HG03575 (cell line): ENCODE measurements at regions not wholly inside any gene's neighbourhood (a gene's known extent, or its start where the extent isn't known, plus 50 kb on each side); places are given as distances from the start of the nearest gene placed in this dataset.
"Not testable (repeated sequence)": the region's sequence is repeated elsewhere in the genome, so short reads cannot be mapped to it uniquely, and the experiment has no call there.

Experiments used
- ATAC-seq: cut with Tn5 transposase; IDR thresholded peaks from one replicate; pipeline ENCODE4 v1.9.1; 2021; ENCODE audit not compliant: unreplicated experiment, insufficient number of reproducible peaks, low FRiP score; ENCODE audit errors: extremely low read depth

DNA sequence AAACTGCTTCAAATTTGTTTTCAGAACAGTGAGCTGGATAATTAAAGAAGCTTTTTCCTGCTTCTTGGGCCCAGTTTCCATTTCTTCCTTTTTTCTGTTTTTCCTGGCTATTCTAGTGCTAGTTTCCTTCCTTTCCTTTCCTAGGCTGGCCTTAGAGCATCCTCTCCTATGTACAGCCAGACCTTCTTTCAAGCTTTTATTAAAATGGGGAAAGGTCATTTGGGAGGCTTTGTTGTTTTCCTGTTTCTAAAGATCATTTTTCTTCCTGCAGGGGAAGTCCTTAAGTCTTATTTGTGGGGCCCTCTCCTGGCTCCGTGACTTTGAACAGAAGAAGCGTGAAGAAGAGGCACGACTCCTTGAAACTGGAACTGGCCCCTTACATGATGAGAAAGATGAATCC is 85.2 kb upstream of the PZP start:
- not testable (repeated sequence) for ATAC-seq

DNA sequence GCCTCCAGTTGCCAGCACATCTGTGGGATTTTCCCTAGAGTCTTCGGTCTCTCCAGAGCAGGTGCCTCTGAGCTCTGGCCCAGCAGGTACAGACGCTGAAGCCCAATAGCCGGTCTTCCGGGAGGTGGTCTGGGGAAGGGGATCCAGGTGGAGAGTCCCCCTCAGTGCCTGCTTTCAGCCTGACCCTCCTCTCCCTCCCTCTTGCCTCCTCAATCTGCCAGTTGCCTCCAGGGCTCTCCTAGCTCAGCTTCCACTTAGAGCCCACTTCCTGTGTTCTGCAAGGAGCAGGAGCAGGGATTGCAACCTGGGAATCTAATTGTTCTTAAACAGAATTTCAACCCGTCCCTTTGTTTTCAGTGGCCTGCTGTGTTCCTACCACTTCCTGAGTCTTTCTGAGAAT is 81.8 kb upstream of the PZP start:
- not testable (repeated sequence) for ATAC-seq

DNA sequence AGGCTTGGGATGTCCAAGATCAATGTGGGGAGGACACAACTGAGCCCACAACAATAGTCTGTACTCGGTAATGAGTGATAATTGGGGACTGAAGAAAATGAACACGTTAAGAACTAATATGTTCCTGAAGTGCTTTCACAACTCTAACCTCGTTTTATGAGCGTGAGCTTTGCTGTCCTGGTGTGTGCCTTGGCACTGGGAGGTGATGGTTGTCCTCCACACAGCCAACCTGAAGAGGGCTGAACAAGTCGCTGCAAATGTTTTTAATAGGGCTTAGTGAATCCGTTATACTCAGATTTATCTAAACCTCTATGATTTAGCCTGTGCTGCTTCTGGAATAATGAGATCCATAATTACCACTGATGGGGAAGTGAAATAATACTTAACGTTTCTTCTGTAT is 76.5 kb upstream of the PZP start:
- ATAC-seq, result not testable (repeated sequence)

DNA sequence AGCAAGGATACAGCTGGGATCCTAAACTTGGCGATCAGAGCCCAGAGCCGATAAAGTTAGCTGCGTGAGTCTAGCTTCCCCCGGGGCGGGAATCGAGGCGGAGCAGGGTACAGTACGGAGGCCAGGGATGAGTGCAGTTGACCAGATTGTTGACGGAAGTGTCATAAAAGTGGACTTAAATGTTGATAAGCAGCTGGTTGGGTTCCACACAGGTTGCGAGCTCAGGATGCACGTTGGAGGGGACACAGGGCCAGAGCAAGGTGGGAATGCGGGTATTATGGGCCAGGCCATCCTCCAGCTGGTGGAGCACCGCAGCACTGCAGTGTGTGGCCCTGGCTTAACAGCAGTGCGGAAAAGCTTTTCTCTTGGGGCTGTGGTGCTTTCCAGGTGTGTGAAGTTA is 76.0 kb upstream of the PZP start:
- ATAC-seq, result not testable (repeated sequence)

DNA sequence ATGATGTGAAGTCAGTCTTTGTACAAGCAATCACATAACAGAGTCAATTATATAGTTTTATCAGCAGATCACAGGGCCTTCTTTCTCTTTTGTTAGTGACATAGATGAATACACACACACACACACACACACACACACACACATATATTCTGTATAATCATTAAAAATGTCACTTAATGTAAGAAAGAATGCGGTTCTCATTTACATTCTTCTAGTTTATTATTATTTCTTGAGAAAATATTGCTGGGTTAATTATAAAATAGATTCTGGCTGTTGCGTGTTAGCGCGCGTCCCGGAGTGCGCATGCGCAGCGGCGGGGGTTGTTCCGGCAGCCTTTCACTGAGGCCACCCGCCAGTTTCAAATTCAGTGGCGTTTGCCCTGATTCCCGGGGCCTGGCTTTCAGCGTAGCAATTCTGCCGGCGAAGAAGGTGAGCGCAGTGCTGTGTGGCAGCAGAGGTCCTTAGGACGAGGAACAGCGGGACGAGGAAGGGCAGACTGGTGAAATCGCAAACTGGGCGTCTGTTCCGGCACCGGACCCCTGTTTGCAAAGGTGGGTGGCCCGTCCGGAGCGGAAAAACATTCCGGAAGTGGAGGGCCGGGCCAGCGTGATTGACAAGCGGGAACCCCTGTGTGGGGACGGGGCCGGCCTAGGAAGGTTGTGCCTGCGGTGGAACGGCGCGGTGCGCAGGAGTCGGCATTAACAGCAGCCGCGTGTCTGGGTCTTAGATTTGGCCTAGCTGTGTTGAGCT is 75.3 kb upstream of the PZP start:
- ATAC-seq, result not testable (repeated sequence)

DNA sequence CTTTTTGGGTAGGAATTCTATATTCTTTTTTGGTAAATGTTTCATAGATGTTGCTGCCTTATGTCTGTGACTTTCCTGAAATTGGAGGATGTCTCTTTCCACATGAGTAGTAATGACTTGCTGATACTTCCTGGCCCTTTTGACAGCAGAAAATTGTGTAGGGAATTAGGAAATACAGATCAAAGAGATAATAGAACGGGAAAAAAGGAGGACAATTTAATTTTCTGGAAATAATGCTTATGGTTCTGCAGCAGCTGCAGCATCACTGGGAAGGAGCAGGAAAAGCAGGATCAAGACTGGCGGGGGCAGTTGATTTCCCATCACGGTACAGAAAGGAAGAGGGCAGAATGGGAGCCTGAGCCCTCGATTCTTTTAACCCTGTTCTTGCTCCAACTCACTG is 68.8 kb upstream of the PZP start:
- no peak for ATAC-seq

DNA sequence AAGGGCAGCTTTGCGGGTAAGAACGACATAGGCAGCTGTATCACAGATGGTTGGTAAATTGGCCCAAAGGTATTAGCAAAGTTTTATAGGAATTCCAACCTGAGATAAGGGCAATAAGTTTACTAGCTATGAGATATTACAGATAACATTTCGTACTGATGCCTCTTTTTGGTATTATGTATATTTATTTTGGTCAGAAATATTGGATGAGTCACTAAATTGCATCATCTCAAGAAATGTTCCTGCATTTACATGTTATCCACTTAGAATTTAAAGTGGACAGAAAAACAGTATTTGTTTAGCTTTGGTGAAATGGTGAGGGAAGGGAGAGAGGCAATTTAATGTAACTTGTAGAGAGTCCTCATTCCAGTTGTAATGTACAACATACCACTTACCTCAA is 65.1 kb upstream of the PZP start:
- ATAC-seq, result no peak

DNA sequence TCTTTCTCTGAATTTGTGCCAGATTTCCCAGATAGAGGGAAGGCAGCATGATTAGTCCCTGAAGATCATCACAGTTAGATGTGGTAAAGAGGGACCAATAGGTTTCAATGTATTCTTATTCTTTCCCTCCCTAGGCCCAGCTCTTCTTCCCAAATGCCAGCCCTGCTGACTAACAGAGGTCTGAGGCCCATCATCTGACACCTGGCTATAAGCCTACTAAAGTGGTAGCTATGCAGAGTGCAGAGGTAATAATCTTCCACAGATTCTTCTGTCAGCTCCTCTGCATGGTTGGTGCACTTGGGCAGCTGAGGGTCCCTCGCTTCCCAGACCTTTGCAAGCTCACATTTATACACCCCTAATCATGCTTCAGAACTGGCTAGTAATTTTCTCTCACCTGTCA is 63.7 kb upstream of the PZP start:
- no peak for ATAC-seq

DNA sequence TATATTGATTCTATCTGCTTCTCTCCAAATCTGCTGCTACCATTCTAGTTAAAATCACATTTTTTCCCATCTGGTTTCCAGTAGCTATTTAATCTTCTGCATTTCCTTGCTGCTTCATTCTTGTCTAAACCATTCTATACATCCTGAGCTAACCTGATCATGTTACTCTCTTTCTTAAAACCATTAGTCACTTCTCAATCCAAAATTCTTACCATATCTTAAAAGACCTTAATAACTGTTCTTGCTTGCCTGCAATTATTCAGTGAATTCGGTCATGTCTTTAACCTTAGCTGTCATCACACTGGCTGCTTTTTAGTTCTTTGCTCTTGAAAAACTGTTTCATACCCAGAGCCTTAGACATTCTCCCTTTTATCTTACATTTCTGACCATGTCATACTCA is 56.4 kb upstream of the PZP start:
- no peak for ATAC-seq

DNA sequence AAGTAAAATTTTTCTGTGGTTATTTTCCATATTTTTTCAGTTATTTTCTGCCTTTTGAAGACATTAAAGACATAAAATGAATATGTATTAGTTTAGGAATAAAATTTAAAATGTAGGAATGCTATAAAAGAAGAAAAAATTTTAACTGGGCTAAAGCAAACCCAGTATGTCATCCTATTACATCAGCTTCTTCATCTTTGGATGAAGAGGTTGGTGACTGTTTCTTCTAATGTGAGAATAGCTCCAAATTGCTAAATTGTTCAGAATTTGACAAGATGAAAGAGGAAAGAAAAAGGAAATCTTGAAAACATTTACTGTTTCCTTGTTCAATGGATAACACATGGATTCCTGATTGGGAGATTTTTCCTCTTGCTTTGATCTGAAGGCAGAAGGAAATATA is 52.7 kb upstream of the PZP start:
- ATAC-seq, result no peak

DNA sequence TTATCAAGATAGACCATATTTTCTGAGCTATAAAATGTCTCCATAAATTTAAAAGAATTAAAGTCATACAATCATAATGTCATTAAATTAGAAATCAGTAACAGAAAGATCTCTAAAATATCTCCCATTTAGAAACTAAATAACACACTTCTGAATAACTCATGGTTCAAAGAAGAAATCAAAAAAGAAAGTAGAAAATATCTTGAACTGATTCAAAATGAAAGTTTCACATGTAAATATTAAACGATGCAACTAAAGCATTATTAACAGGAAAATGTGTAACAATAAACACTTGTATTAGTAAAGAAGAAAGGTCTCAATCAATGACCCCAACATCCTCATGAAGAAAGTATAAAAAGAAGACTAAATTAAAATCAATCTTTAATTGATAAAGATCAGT is 50.5 kb upstream of the PZP start:
- no peak for ATAC-seq
